ENCODE measurements at regions not wholly inside any gene's neighbourhood (a gene's known extent, or its start where the extent isn't known, plus 50 kb on each side); places are given as distances from the start of the nearest gene placed in this dataset.

DNA sequence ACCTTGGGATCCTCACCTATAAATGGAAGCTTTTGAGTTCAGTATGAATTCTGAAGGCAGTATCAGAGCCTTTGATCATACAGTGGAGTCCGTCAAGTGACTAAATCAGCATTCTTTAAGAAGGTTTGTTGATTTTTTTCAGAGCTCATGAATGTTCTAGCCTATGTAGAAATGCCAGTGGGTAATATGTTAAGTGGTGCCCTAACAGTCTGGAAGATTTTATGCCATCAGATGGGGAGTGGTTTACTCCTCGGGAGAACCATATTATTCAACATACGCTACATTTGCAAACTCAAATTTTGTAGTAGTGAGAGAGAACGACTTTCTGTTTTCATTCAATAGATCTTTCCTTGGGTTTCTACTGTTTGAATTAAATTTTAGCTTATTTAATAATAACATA is 225.0 kb upstream of the ACVR2A start:
- Histone ChIP-seq H4K20me1 (ENCODE audit: insufficient read depth) (no peaks in the 10 kb centered on the region), H2AFZ (ENCODE audit: low read depth, low read length, poor library complexity, severe bottlenecking) (no peak overlapping the region), H3K4me3 (replicated peaks in 1 of 2; ENCODE audit: low read depth in 1 of 2, low read length in 2 of 2) (no peak overlapping the region), H3K27ac (ENCODE audit: low read depth, low read length) (no peak overlapping the region), H3K9me3 (ENCODE audit: control insufficient read depth in 1 of 2, insufficient read depth in 1 of 2, low read depth in 1 of 2, low read length in 2 of 2) (no peaks in the 10 kb centered on the region), H3K4me1 (ENCODE audit: control insufficient read depth in 1 of 2, insufficient read depth in 2 of 2, low read length in 2 of 2) (no peaks in the 10 kb centered on the region), H3K9ac (ENCODE audit: low read length) (no peak overlapping the region), H3K27me3 (ENCODE audit: insufficient read depth, low read length) (no peaks in the 10 kb centered on the region), H3K9me2 (ENCODE audit: insufficient read depth) (no peaks in the 10 kb centered on the region), H3K36me3 (ENCODE audit: control insufficient read depth in 1 of 2, insufficient read depth in 2 of 2, low read length in 2 of 2) (no peaks in the 10 kb centered on the region), H3K4me2 (ENCODE audit: low read length) (no peak overlapping the region), H3K79me2 (ENCODE audit: insufficient read depth, low read length) (no peaks in the 10 kb centered on the region)
- TF ChIP-seq CBX3 (IDR thresholded peaks at IDR 0.05; ENCODE audit: low read depth) = no peak
- TF ChIP-seq, protein P1, sequence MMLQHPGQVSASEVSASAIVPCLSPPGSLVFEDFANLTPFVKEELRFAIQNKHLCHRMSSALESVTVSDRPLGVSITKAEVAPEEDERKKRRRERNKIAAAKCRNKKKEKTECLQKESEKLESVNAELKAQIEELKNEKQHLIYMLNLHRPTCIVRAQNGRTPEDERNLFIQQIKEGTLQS (IDR thresholded peaks at IDR 0.05) = no peak
- TF ChIP-seq EZH2phosphoT487 (IDR thresholded peaks at IDR 0.05; ENCODE audit: borderline replicate concordance) = no peak
- no peak for TF ChIP-seq SRF (IDR thresholded peaks at IDR 0.05; ENCODE audit: low read depth)
- no peak for TF ChIP-seq SP1 (IDR thresholded peaks at IDR 0.05; ENCODE audit: low read depth)
- TF ChIP-seq, protein P2, sequence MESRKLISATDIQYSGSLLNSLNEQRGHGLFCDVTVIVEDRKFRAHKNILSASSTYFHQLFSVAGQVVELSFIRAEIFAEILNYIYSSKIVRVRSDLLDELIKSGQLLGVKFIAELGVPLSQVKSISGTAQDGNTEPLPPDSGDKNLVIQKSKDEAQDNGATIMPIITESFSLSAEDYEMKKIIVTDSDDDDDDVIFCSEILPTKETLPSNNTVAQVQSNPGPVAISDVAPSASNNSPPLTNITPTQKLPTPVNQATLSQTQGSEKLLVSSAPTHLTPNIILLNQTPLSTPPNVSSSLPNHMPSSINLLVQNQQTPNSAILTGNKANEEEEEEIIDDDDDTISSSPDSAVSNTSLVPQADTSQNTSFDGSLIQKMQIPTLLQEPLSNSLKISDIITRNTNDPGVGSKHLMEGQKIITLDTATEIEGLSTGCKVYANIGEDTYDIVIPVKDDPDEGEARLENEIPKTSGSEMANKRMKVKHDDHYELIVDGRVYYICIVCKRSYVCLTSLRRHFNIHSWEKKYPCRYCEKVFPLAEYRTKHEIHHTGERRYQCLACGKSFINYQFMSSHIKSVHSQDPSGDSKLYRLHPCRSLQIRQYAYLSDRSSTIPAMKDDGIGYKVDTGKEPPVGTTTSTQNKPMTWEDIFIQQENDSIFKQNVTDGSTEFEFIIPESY (IDR thresholded peaks at IDR 0.05; ENCODE audit: extremely low read depth, insufficient replicate concordance, low read length) = no peak
- no peak for TF ChIP-seq ZFX (IDR thresholded peaks at IDR 0.05)
- ChIA-PET POLR2A (no interaction called here), RAD21 (ENCODE audit: low non-redundant PET in 1 of 2, low total read pairs in 2 of 2, uncharacterized antibody in 2 of 2, unreplicated experiment in 2 of 2) (no interaction called here), CTCF (no interaction called here)
- DNase-seq (ENCODE audit: low read depth, low spot score) = no peak
- ATAC-seq = no peak
- no TSS peak for BruUV-seq (replicated peaks)
- intact Hi-C loops (cut with micrococcal nuclease) = no loop called here

DNA sequence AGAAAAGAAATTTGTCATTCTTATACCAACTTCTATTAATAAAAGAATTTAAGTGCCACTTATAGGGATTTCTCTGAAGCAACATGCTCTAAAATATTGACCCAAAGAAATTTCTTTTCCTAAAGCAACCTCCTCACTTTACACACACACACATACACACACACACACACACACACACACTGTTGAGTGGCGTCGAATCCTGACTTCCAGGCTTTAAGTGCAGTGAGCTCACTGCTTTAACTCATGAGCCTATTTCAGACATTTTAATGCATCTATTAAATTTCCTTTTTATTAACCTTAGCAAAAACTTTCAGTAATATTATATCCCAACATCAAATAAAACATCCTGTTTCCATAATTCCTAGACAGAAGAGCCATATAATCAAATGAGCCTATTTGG is 229.1 kb upstream of the ACVR2A start:
- Histone ChIP-seq H3K4me3 (replicated peaks in 1 of 2; ENCODE audit: low read depth in 1 of 2, low read length in 2 of 2) (no peak overlapping the region), H3K9me2 (ENCODE audit: insufficient read depth) (no peaks in the 10 kb centered on the region), H3K36me3 (ENCODE audit: control insufficient read depth in 1 of 2, insufficient read depth in 2 of 2, low read length in 2 of 2) (no peaks in the 10 kb centered on the region), H3K27ac (ENCODE audit: low read depth, low read length) (no peak overlapping the region), H4K20me1 (ENCODE audit: insufficient read depth) (no peaks in the 10 kb centered on the region), H3K27me3 (ENCODE audit: insufficient read depth, low read length) (no peaks in the 10 kb centered on the region), H3K4me1 (ENCODE audit: control insufficient read depth in 1 of 2, insufficient read depth in 2 of 2, low read length in 2 of 2) (no peaks in the 10 kb centered on the region), H3K9me3 (ENCODE audit: control insufficient read depth in 1 of 2, insufficient read depth in 1 of 2, low read depth in 1 of 2, low read length in 2 of 2) (no peaks in the 10 kb centered on the region), H2AFZ (ENCODE audit: low read depth, low read length, poor library complexity, severe bottlenecking) (no peak overlapping the region), H3K79me2 (ENCODE audit: insufficient read depth, low read length) (no peaks in the 10 kb centered on the region), H3K4me2 (ENCODE audit: low read length) (no peak overlapping the region), H3K9ac (ENCODE audit: low read length) (no peak overlapping the region)
- DNase-seq (ENCODE audit: low read depth, low spot score) (no peak), ATAC-seq (no peak)
- no TSS peak for BruUV-seq (replicated peaks)
- ChIA-PET CTCF (no interaction called here), POLR2A (no interaction called here), RAD21 (ENCODE audit: low non-redundant PET in 1 of 2, low total read pairs in 2 of 2, uncharacterized antibody in 2 of 2, unreplicated experiment in 2 of 2) (no interaction called here)
- TF ChIP-seq, protein P2 (IDR thresholded peaks at IDR 0.05; ENCODE audit: extremely low read depth, insufficient replicate concordance, low read length) = no peak
- TF ChIP-seq EZH2phosphoT487 (IDR thresholded peaks at IDR 0.05; ENCODE audit: borderline replicate concordance) = no peak
- no peak for TF ChIP-seq YY1 (IDR thresholded peaks at IDR 0.05; ENCODE audit: extremely low read depth, insufficient replicate concordance, low read depth, low read length)
- no peak for TF ChIP-seq ZNF274 (IDR thresholded peaks at IDR 0.05; ENCODE audit: low read depth, low read length)
- TF ChIP-seq ELF1 (IDR thresholded peaks at IDR 0.05; ENCODE audit: borderline replicate concordance, low read depth) = no peak
- no peak for TF ChIP-seq SIN3A (IDR thresholded peaks at IDR 0.05; ENCODE audit: low read depth)
- TF ChIP-seq POLR2A (IDR thresholded peaks at IDR 0.05; ENCODE audit: borderline replicate concordance, extremely low read depth, insufficient read depth, insufficient read length) = no peak
- intact Hi-C loops (cut with micrococcal nuclease) = no loop called here
